ENCODE measurements at regions not wholly inside any gene's neighbourhood (a gene's known extent, or its start where the extent isn't known, plus 50 kb on each side); places are given as distances from the start of the nearest gene placed in this dataset.
A peak's percentile ranks its signal among the peaks of the same experiment; 100 is the strongest.

GRCh38 chr4:167652267-167652666 is 418.0 kb upstream of the SPOCK3 start:
- no peak for DNase-seq (ENCODE audit: low read depth, low spot score)

- DNase-seq (ENCODE audit: low read depth, low spot score), result no peak
Observed at GRCh38 chr4:167688660-167689142, 403.6 kb upstream of the ANXA10 start.

DNA sequence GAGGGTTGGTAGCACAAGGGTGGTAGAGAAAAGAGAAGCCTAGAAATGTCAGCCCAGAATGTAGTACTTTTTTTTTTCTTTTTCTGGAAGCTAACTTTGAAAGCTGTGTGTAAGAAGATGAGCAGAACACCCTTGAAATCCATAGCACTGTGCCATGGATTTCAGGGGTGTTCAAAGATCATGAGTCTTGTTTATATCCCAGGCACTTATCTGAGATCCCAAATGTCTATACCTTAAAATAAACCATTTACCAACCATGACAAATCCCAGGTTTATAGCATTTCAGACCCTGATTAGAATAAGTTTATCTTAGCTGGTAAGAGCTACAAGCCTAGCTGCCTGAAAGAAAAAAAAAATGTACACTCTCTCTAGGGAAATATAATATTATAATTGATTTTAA is 389.9 kb upstream of the ANXA10 start:
- DNase-seq (ENCODE audit: low read depth, low spot score), result no peak

DNA sequence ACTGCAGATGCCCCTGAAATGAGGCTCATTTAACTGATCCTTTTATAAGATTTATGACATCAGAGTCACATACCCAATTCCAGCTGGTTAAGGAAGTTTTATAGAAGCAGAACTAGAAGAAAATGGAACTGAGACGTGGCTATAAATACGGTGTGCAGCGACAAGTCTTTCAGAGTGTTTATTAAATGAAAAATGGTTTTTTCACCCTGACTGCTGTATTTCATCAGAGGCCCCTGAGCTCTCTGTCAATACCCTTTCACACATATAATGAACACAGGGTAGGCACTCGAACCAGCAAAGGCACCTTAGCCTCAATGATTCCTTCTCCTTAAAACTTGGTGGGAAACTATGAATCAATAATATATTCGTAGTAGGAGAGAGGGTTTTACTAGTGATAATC is 380.8 kb upstream of the ANXA10 start:
- no peak for DNase-seq (ENCODE audit: low read depth, low spot score)

DNA sequence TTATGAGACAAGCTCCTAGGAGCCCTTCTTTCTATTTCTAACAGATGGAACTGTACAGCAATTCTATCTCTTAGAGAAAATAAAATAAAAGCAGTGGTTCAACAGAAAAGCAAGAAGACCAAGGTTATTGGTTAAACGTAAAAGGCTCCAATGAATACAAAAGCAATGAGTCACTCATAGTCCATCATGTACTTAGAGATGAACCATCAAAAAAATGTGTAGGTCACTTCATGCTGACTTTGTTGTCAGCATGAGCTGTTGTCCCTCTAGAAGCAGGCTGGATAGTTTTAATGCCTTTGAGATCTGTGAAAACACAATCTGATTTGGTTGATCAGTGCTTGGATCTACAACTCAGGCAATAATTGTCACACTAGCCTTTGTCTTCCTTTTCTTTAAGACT is 378.6 kb upstream of the ANXA10 start:
- peak; percentile 26 for DNase-seq (ENCODE audit: low read depth, low spot score)

- no peak for DNase-seq (ENCODE audit: low read depth, low spot score)
Observed at GRCh38 chr4:167715176-167715575, 377.2 kb upstream of the ANXA10 start.

GRCh38 chr4:167717495-167717894 is 374.8 kb upstream of the ANXA10 start:
- DNase-seq (ENCODE audit: low read depth, low spot score), result no peak

- no peak for DNase-seq (ENCODE audit: low read depth, low spot score)
Observed at GRCh38 chr4:167721617-167722486, 370.5 kb upstream of the ANXA10 start.

GRCh38 chr4:167722487-167722808 is 369.9 kb upstream of the ANXA10 start:
- DNase-seq (ENCODE audit: low read depth, low spot score), result no peak

DNA sequence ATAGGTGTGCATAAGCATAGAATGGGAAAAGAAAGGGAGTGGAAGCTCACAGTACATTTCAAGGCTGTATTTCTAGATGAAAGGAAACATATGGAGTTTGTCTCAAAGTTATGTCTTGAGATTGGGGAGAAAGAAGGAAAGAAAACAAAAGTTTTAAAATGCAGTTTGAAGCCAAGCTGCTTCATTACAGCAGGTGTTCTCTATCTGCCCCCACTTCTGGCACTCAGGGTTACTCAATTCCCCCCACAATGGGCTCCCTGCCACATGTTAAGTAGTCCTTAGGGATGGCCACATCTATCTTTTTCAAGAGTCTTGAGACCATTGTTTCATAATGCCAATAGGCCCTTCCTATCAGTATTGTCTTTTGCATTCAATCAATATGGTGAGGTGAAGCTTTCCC is 367.4 kb upstream of the ANXA10 start:
- no peak for DNase-seq (ENCODE audit: low read depth, low spot score)

- no peak for DNase-seq (ENCODE audit: low read depth, low spot score)
Observed at GRCh38 chr4:167730769-167731168, 361.6 kb upstream of the ANXA10 start.

GRCh38 chr4:167745024-167745687 is 347.2 kb upstream of the ANXA10 start:
- DNase-seq (ENCODE audit: low read depth, low spot score), result no peak

- DNase-seq (ENCODE audit: low read depth, low spot score), result no peak
Observed at GRCh38 chr4:167767281-167767680, 325.1 kb upstream of the ANXA10 start.

DNA sequence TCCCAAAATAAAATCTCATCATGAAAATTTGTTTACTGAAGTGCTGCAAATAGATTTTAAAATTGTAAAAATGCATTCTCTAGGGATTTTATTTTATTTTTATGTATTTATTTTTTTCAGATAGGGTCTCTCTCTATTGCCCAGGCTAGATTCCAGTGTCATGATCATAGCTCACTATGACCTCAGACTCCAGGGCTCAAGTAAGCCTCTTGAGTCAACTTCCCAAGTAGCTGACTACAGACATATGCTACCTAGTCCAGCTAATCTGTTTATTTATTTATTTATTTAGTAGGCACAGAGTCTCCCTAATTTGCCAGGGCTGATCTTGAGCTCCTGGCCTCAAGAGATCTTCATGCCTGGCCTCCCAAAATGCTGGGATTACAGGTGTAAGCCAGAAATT is 317.7 kb upstream of the ANXA10 start:
- DNase-seq (ENCODE audit: low read depth, low spot score), result no peak

DNA sequence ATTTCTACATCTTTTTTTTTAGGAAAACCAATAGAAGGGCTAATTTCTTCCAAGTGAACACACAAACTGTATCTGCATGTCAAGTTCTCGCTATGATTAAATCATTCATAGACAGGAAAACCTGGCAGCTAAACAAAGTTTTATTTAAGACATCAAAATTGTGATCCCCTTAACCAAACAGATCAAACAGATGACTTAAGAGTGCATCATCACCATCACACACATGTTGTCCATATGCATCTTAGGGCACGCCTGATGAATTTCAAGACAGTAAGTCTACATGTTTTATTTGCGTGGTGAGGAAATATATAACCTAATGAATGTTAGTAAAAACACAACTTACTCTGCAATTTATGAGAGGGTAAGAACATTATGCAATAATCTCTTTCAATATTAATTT is 317.0 kb upstream of the ANXA10 start:
- no peak for DNase-seq (ENCODE audit: low read depth, low spot score)

- no peak for DNase-seq (ENCODE audit: low read depth, low spot score)
Observed at GRCh38 chr4:167779280-167779679, 313.1 kb upstream of the ANXA10 start.

DNA sequence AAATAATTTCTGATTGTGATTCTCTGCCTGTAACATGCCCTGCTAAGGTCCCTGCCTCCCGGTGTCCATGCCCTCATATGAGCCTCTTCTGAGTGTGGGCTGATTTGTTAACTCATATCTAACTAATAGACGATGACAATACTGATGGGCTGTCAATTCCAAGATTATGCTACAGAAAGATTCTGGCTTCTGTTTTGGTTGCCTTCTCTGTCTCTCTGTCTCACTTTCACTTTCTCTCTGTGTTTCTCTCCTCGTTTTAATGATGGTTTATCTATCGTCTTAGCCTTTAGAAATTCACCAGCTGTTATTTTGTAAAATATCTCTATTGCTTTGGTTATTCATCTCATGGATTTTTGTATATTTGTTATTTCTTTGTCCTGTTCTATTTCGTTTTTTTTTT is 312.5 kb upstream of the ANXA10 start:
- no peak for DNase-seq (ENCODE audit: low read depth, low spot score)

DNA sequence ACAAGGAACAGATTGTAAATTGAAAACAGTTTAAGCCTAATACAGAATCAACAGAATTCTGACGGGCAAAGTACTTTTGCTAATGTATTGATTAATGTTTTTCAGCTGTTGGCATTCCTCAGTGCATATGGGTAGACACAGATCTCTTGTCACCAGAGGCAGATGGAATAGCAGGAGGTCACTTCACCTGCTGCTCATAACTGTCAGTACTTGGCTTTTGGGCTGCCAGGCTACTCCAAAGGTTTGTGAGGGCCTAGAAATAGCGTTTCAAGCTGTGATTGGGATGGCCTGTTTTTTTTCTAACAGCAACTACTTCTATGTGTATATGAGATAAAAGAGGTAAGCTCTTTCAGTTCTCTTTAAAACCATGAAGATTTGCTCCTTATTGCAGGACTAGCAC is 307.5 kb upstream of the ANXA10 start:
- DNase-seq (ENCODE audit: low read depth, low spot score), result no peak

DNA sequence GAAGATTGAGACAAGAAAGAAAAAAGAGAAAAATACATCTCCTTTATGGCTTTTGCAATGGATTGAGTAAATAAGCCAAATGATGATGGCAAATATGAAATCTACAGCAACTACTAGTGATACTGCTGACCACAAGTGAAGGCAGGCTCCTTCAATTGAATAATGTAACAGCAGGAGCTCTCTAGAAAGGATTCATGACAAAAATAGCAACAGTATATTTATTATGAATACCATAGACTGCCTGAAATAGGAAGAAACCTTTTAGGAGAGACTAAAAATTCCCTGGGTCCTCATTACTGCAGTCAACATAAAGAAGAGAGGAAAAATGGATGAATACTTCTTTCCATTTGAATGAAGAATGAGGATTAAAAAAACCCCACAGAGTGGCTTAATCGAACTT is 306.8 kb upstream of the ANXA10 start:
- no peak for DNase-seq (ENCODE audit: low read depth, low spot score)

- no peak for DNase-seq (ENCODE audit: low read depth, low spot score)
Observed at GRCh38 chr4:167786504-167786903, 305.8 kb upstream of the ANXA10 start.

GRCh38 chr4:167787231-167787630 is 305.1 kb upstream of the ANXA10 start:
- no peak for DNase-seq (ENCODE audit: low read depth, low spot score)

GRCh38 chr4:167802463-167803212 is 289.7 kb upstream of the ANXA10 start:
- no peak for DNase-seq (ENCODE audit: low read depth, low spot score)

GRCh38 chr4:167811958-167812357 is 280.4 kb upstream of the ANXA10 start:
- DNase-seq (ENCODE audit: low read depth, low spot score), result no peak

Measured in brain pericyte (primary cell).